Gastrocnemius medialis (tissue), 4 donors: ENCODE measurements at regions not wholly inside any gene's neighbourhood (a gene's known extent, or its start where the extent isn't known, plus 50 kb on each side); places are given as distances from the start of the nearest gene placed in this dataset.
"Not testable (repeated sequence)": the region's sequence is repeated elsewhere in the genome, so short reads cannot be mapped to it uniquely, and the experiment has no call there.

Experiments used
- ATAC-seq, 2 donors: fragments of 150-250 bp; one replicate each; pipeline ENCODE4 v1.9.1; 2016
- DNase-seq, 2 donors: peaks; one replicate each; pipeline ENCODE4 v3.0.0-alpha.2; 2019
- H3K27ac ChIP-seq, 4 donors: fragments of 200-600 bp; sonication (generic); 1 replicate in 1 of 4; 2 replicates in 3 of 4; pipeline ENCODE4 v1.5.1; 2016 to 2018; ENCODE audit warnings: mild to moderate bottlenecking in 2 of 4, moderate library complexity in 1 of 4
- H3K27me3 ChIP-seq, 3 donors: fragments of 200-600 bp; sonication (generic) in 2 of 3; 1 replicate in 1 of 3; 2 replicates in 2 of 3; pipeline versions ENCODE4 v1.5.1 to v1.6.0; 2016 to 2019; ENCODE audit warnings: mild to moderate bottlenecking in 1 of 3, moderate library complexity in 1 of 3
- H3K36me3 ChIP-seq, 2 donors: fragments of 200-600 bp; sonication (generic) in 1 of 2; one replicate each; pipeline ENCODE4 v1.5.1; 2017 to 2018
- H3K4me1 ChIP-seq, 2 donors: fragments of 200-600 bp; sonication (generic) in 1 of 2; one replicate each; pipeline ENCODE4 v1.5.1; 2016 to 2017; ENCODE audit warnings: mild to moderate bottlenecking in 2 of 2
- H3K4me3 ChIP-seq, 4 donors: fragments of 200-600 bp; sonication (generic) in 3 of 4; 1 replicate in 1 of 4; 2 replicates in 3 of 4; pipeline ENCODE4 v1.5.1; 2016 to 2019; ENCODE audit warnings: mild to moderate bottlenecking in 2 of 4
- H3K9me3 ChIP-seq, 3 donors: fragments of 200-600 bp; sonication (generic) in 2 of 3; 1 replicate in 1 of 3; 2 replicates in 2 of 3; pipeline ENCODE4 v1.5.1; 2016 to 2019
- CTCF ChIP-seq, 5 experiments: fragments of 450-650 bp in 3 of 5; fragments of 200-600 bp in 2 of 5; sonication (generic) in 2 of 5; IDR thresholded peaks in 4 of 5; conservative IDR thresholded peaks in 1 of 5; 1 replicate in 4 of 5; 2 replicates in 1 of 5; pipeline ENCODE4 v1.5.1; 2016 to 2019; ENCODE audit warnings: antibody characterized with exemption in 5 of 5, mild to moderate bottlenecking in 3 of 5, moderate library complexity in 3 of 5
- POLR2A ChIP-seq, 2 donors: fragments of 450-650 bp; IDR thresholded peaks; one replicate each; pipeline ENCODE4 v1.6.1; 2017; ENCODE audit warnings: antibody characterized with exemption in 2 of 2, mild to moderate bottlenecking in 2 of 2, moderate library complexity in 2 of 2
- in situ Hi-C, 4 donors: fragments of 200-750 bp; cut with MboI; loops; one replicate each; pipeline versions ENCODE4 v1.15.0 to v1.8.0; 2017; ENCODE audit warnings: low sequenced_read_pairs in 4 of 4
- intact Hi-C: fragments of 100-400 bp; cut with DNase I; formaldehyde crosslinking; loops from one replicate; pipeline ENCODE4 v1.15.1; 2023; ENCODE audit warnings: low total_unique reads

DNA sequence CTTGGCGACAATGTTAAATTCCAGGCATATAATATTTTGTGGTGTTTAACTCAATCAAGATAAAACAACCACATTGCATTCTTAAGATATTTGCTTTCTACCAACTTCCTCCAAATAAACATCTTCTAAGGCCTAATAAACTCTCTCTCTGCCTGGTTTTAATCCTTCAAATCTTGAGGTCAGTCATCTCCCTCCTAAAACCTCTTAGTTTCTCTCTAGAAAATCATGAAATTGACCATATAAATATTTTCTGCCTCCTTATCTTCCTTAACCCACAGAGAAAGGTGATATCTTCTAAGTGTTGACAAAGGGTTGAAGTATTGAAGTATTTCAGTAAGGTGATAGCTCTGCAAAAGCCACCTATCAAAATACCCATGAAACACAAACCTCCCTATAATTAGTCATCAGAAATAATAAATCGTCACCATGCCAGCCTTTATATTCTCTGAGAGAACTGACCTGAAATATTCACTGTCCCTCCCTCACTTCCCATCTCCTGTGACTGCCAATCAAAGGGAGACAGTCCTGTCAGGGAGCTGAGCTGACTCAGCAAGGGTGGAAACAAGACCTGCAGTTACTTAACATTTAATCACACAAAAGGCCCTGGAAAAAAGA lies 1261.1 kb downstream of the ROBO1 start:
- TF ChIP-seq POLR2A (IDR thresholded peaks at IDR 0.05): no peak
- no peak for TF ChIP-seq CTCF (IDR thresholded peaks at IDR 0.05 in 4 of 5, conservative IDR thresholded peaks at IDR 0.05 in 1 of 5)
- H3K36me3 ChIP-seq: no peaks in the 10 kb centered on the region
- intact Hi-C loops (no loop called here), in situ Hi-C loops (no loop called here)
- DNase-seq (no peak), ATAC-seq (no peak)
- no peak overlapping the region for H3K27ac ChIP-seq
- H3K4me3 ChIP-seq: no peak overlapping the region
- H3K27me3 ChIP-seq: no peaks in the 10 kb centered on the region
- H3K9me3 ChIP-seq: no peaks in the 10 kb centered on the region
- no peaks in the 10 kb centered on the region for H3K4me1 ChIP-seq

DNA sequence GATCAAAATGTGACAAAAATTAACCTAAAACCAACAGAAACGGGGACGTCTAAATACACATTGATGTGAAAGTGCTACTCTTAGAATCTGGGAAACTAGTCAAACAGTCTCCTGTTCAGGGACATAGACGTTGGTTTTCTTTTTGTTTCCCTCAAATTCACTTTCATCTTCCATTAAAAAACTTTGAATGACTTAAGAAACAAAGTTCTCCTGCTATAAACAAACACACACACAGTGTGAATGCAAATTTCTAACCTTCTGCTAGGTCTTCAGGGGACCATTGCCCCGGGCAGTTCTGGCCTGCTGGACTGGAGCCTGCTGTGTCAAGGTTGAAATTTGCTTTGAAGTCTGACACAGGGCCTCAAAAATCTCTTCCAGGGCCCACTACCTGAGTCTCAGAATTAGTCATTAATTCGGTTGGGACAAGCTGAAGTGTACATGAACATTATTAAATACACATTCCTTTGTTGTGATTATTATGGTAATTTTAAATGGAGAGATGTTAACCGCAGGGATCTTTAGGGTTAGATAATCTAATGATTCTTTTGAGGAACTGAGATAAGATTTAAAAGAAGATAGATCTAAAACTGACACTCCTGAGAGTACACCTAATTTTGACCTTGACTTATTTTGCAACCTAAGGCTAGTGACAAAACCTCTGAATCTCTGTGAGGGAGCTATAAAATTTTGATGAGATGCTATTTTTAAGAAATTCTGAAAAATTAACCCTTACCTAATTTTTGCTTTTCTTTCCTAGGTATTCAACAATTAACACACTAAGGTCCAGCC lies 1260.4 kb downstream of the ROBO1 start:
- no peaks in the 10 kb centered on the region for H3K36me3 ChIP-seq
- in situ Hi-C loops (no loop called here), intact Hi-C loops (no loop called here)
- no peaks in the 10 kb centered on the region for H3K9me3 ChIP-seq
- no peaks in the 10 kb centered on the region for H3K4me1 ChIP-seq
- no peaks in the 10 kb centered on the region for H3K27me3 ChIP-seq
- DNase-seq (no peak), ATAC-seq (no peak)
- H3K27ac ChIP-seq: no peak overlapping the region
- no peak overlapping the region for H3K4me3 ChIP-seq
- no peak for TF ChIP-seq POLR2A (IDR thresholded peaks at IDR 0.05)
- no peak for TF ChIP-seq CTCF (IDR thresholded peaks at IDR 0.05 in 4 of 5, conservative IDR thresholded peaks at IDR 0.05 in 1 of 5)

GRCh38 chr3:78511840-78512239 lies 1256.0 kb downstream of the ROBO1 start:
- ATAC-seq (no peak), DNase-seq (no peak)
- H3K9me3 ChIP-seq: no peaks in the 10 kb centered on the region
- intact Hi-C loops: no loop called here
- in situ Hi-C loops: no loop called here
- H3K36me3 ChIP-seq: no peaks in the 10 kb centered on the region
- H3K27ac ChIP-seq: no peak overlapping the region
- no peaks in the 10 kb centered on the region for H3K27me3 ChIP-seq
- H3K4me3 ChIP-seq: no peak overlapping the region
- H3K4me1 ChIP-seq: no peaks in the 10 kb centered on the region
- TF ChIP-seq CTCF (IDR thresholded peaks at IDR 0.05 in 4 of 5, conservative IDR thresholded peaks at IDR 0.05 in 1 of 5): no peak
- TF ChIP-seq POLR2A (IDR thresholded peaks at IDR 0.05): no peak

GRCh38 chr3:78512786-78513185 lies 1255.0 kb downstream of the ROBO1 start:
- ATAC-seq, H3K9me3 ChIP-seq, DNase-seq, H3K4me1 ChIP-seq, H3K4me3 ChIP-seq, in situ Hi-C loops, H3K27ac ChIP-seq, intact Hi-C loops, H3K27me3 ChIP-seq, H3K36me3 ChIP-seq: not testable (repeated sequence)

- intact Hi-C loops (no loop called here), in situ Hi-C loops (no loop called here)
- Histone ChIP-seq H3K27ac (no peak overlapping the region), H3K9me3 (no peaks in the 10 kb centered on the region), H3K4me1 (no peaks in the 10 kb centered on the region), H3K4me3 (no peak overlapping the region), H3K27me3 (no peaks in the 10 kb centered on the region), H3K36me3 (no peaks in the 10 kb centered on the region)
- DNase-seq (no peak), ATAC-seq (no peak)
- TF ChIP-seq POLR2A (IDR thresholded peaks at IDR 0.05): no peak
- no peak for TF ChIP-seq CTCF (IDR thresholded peaks at IDR 0.05 in 4 of 5, conservative IDR thresholded peaks at IDR 0.05 in 1 of 5)
Measured at GRCh38 chr3:78516437-78516836, 1251.4 kb downstream of the ROBO1 start.
